ENCODE measurements at regions not wholly inside any gene's neighbourhood (a gene's known extent, or its start where the extent isn't known, plus 50 kb on each side); places are given as distances from the start of the nearest gene placed in this dataset.

- Histone ChIP-seq H3K4me1 (replicated peaks in 1 of 4; ENCODE audit: control insufficient read depth in 3 of 4, insufficient read depth in 4 of 4, low read length in 3 of 4) (no peaks in the 10 kb centered on the region), H3K9me3 (ENCODE audit: insufficient read depth in 2 of 2, low read depth in 1 of 2, low read length in 1 of 2) (no peaks in the 10 kb centered on the region), H2AK5ac (ENCODE audit: low read depth, low read length) (no peak overlapping the region), H4K20me1 (replicated peaks in 1 of 2; ENCODE audit: control insufficient read depth in 1 of 2, insufficient read depth in 2 of 2, low read length in 2 of 2) (no peaks in the 10 kb centered on the region), H3K23me2 (ENCODE audit: low read depth, low read length) (no peaks in the 10 kb centered on the region), H3K23ac (ENCODE audit: insufficient read length) (no peak overlapping the region), H2BK20ac (ENCODE audit: low read length) (no peak overlapping the region), H3K4ac (replicated peaks; ENCODE audit: insufficient read length, low read depth, low read length) (no peak overlapping the region), H2AFZ (ENCODE audit: low read length) (no peak overlapping the region), H3K4me3 (ENCODE audit: extremely low read depth in 1 of 4, insufficient read depth in 2 of 4, low read depth in 3 of 4, low read length in 4 of 4) (no peak overlapping the region), H3K14ac (ENCODE audit: insufficient read length) (no peak overlapping the region), H3K4me2 (ENCODE audit: insufficient read depth in 1 of 2, low read depth in 2 of 2, low read length in 2 of 2) (no peak overlapping the region), H3K27me3 (replicated peaks in 1 of 4; ENCODE audit: control insufficient read depth in 3 of 4, extremely low read depth in 1 of 4, insufficient read depth in 3 of 4, low read length in 3 of 4) (no peaks in the 10 kb centered on the region), H4K91ac (replicated peaks; ENCODE audit: insufficient read length, low read length) (no peak overlapping the region), H2BK15ac (ENCODE audit: low read length) (no peak overlapping the region), H2BK120ac (replicated peaks; ENCODE audit: low read depth, low read length) (no peak overlapping the region), H4K5ac (ENCODE audit: insufficient read length, low read depth, low read length) (no peak overlapping the region), H4K8ac (ENCODE audit: extremely low read depth, insufficient read depth, low read length) (no peak overlapping the region), H3K27ac (ENCODE audit: low read depth, low read length) (no peak overlapping the region), H3K79me1 (ENCODE audit: low read depth, low read length) (no peaks in the 10 kb centered on the region), H3K79me2 (ENCODE audit: control insufficient read depth in 1 of 2, insufficient read depth in 2 of 2, low read length in 2 of 2) (no peaks in the 10 kb centered on the region), H2BK12ac (ENCODE audit: low read depth, low read length) (no peak overlapping the region), H2BK5ac (ENCODE audit: low read depth, low read length) (no peak overlapping the region), H3K36me3 (ENCODE audit: control insufficient read depth in 2 of 4, insufficient read depth in 4 of 4, low read length in 3 of 4) (no peaks in the 10 kb centered on the region), H3K9ac (replicated peaks in 1 of 4; ENCODE audit: extremely low read depth in 1 of 4, low read depth in 3 of 4, low read length in 3 of 4) (no peak overlapping the region), H3K18ac (ENCODE audit: extremely low read depth, low read length) (no peak overlapping the region), H3K56ac (replicated peaks; ENCODE audit: insufficient read length, low read depth, low read length) (no peak overlapping the region)
- 78% methylated on average over 1 of the region's 1 CpG; no CpG with 5 or more reads in 1 of the 2 experiments for WGBS, 2 experiments (ENCODE audit: extremely low coverage in 1 of 2, insufficient coverage in 1 of 2, insufficient read length in 1 of 2, insufficient replicate concordance in 2 of 2, low coverage in 1 of 2, low lambda C conversion rate in 2 of 2, missing lambda C conversion rate in 1 of 2)
- TF ChIP-seq TCF12 (IDR thresholded peaks at IDR 0.05; ENCODE audit: low read depth, low read length), result no peak
- no peak for TF ChIP-seq JUN (IDR thresholded peaks at IDR 0.05; ENCODE audit: low read depth, low read length)
- no peak for TF ChIP-seq POLR2AphosphoS5 (IDR thresholded peaks at IDR 0.05; ENCODE audit: low read depth, low read length)
- no peak for TF ChIP-seq E2F6 (IDR thresholded peaks at IDR 0.05)
- POLR2A ChIA-PET (ENCODE audit: partially characterized antibody), result no interaction called here
- FAIRE-seq (no peak), DNase-seq (ENCODE audit: low read depth in 1 of 2, low spot score in 2 of 2) (no peak)
- CTCF ChIA-PET (ENCODE audit: partially characterized antibody), result interaction anchor here (0.6 to 1.2 kb wide), 2 partner anchors 9 to 27 kb away, joined by 3 to 4 read pairs; no protein-coding TSS in a partner anchor
These were observed 71.6 kb upstream of the EFEMP1 start for GRCh38 chr2:55995211-55995610.

Measured in H1 (cell line).